ENCODE measurements at regions not wholly inside any gene's neighbourhood (a gene's known extent, or its start where the extent isn't known, plus 50 kb on each side); places are given as distances from the start of the nearest gene placed in this dataset.

GRCh38 chr3:159488602-159489001 lies 500.0 kb upstream of the IL12A start:
- TF ChIP-seq CTCF (IDR thresholded peaks at IDR 0.05) (no peak), POLR2A (IDR thresholded peaks at IDR 0.05) (no peak)

All from adrenal gland (tissue), 5 donors.